H54 (cell line): ENCODE measurements at regions not wholly inside any gene's neighbourhood (a gene's known extent, or its start where the extent isn't known, plus 50 kb on each side); places are given as distances from the start of the nearest gene placed in this dataset.
"Not testable (repeated sequence)": the region's sequence is repeated elsewhere in the genome, so short reads cannot be mapped to it uniquely, and the experiment has no call there.

ENCODE experiments used
- DNase-seq: peaks from one replicate; pipeline ENCODE4 v3.0.0; 2011; ENCODE audit warnings: low spot score, mixed read lengths; ENCODE audit not compliant: insufficient read length
- FAIRE-seq: peaks from 3 replicates; lab custom pipeline; 2011; peaks lifted over from hg19 to GRCh38; lab: Jason Lieb, UNC
- POLR2A ChIP-seq: IDR thresholded peaks from 2 replicates; pipeline ENCODE4 v1.6.1; 2011; ENCODE audit warnings: low read depth, mild to moderate bottlenecking, low read length

DNA sequence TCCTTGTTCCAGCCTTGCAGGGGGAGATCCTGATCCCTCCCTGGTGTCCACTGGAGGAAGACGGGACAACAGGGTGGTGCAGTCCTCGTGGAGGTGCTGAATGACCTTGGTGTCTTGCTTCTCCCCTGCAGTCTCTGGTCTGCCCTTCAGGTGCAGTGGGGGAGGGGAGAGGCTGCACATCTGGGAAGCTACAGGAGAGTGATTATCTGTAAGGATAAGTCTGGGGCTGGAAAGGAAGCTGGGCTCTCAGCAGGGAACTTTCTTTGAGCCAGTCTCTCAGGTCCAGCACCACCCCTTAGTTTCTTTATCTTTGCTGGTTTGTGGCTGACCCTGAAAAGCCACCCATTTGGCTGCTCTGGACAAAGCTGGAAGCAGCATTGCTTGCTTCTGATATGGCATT is 275.6 kb downstream of the CCSER2 start:
- FAIRE-seq = no peak
- no peak for DNase-seq
- no peak for TF ChIP-seq POLR2A

DNA sequence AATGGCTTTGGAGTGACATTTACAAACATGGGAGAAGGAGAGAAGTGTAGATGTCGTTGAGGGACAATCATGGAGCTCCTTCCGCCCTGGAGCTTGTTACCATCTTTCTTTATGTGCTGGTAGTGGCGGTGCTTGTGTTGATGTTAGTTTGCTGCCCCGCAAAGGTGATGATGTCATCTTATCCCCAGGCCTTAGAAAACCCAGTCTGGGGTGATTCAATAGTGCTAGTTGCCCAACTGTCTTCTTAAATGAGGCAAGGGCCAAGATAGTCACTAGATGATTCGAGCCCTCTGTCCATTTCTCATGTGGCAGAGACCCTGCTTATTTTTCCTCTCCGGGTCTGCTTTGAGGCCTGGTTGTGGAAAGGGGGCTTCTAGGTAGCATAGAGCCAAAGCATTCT is 277.4 kb downstream of the CCSER2 start:
- FAIRE-seq = no peak
- peak; percentile 27 for DNase-seq
- no peak for TF ChIP-seq POLR2A

DNA sequence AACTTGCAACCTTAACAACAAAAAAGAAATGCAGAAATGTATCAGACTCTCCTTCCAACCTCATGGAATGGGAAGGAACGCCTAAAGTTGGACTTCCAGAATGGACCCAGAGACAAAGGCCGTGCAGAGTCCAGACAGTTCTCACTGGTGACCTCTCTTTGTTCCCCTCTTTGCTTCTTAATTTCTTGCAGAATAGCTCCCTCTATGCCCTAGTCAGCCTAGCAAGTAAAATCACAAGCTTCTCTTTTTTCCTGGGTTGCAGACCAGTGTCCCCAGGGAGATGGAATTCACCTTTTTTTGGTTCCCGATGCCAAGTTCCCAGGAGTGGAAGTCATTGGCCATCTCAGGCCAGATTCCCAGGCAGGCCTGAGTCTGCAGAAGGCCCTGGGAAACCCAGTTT is 278.0 kb downstream of the CCSER2 start:
- DNase-seq (no peak), FAIRE-seq (no peak)
- no peak for TF ChIP-seq POLR2A

DNA sequence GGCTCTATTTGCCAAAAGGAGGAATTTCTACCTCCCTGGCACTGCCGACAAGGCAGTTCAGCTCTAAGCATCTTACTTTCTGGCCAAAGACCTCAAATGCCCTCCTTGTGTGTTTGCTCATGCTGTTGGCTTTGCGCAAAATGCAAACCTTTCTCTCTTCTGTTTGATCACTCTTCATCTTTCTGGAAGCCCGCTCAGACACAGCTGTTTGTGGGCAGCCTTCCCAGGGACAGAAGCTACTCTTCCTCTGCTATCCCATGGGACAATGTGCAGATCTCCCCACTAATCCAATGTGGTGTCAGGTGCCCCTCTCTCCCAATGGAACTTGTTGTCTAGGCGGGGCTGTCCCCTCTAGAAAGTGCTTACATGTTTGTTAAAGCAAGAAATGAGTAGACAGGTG is 278.7 kb downstream of the CCSER2 start:
- FAIRE-seq (no peak), DNase-seq (no peak)
- TF ChIP-seq POLR2A = no peak

DNA sequence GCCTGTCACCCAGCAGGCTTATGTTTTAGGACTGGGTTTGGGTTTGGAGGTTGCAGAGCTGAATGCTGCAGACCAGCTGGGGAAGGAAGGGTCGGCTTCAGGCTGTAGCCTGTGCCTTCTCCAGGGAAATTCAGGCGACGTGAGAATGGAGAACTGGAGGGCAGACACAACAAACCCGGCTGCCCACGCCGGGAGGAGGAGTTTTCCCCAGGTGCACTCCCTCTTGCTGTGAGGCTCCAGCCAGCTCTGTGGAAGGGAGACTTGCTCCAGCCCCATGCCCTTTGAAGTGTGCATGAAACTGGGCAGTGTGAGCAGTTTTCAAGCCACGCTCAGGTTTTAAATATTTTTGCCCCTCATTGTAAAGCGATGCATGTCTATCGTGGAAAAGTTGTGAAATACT is 279.1 kb downstream of the CCSER2 start:
- FAIRE-seq (no peak), DNase-seq (no peak)
- no peak for TF ChIP-seq POLR2A

DNA sequence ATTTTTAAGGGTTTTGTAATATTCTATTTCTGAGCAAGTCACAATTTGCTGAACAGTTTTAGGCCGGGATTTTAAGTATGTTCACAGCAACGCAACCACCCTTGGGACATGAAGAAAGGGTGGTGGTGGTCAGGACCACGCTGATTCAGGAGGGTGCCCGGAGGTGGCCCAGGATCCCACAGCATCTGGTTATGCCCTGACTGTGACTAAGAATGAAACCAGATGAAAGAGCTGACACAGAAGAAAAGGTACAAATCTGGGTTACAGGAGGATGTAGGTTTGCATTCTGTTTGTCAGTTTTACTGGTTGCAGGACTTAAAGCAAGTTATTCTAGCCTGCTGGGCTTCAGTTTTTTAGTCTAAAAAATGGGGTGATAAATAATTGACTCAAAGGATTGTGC is 279.7 kb downstream of the CCSER2 start:
- TF ChIP-seq POLR2A = no peak
- FAIRE-seq (no peak), DNase-seq (no peak)

DNA sequence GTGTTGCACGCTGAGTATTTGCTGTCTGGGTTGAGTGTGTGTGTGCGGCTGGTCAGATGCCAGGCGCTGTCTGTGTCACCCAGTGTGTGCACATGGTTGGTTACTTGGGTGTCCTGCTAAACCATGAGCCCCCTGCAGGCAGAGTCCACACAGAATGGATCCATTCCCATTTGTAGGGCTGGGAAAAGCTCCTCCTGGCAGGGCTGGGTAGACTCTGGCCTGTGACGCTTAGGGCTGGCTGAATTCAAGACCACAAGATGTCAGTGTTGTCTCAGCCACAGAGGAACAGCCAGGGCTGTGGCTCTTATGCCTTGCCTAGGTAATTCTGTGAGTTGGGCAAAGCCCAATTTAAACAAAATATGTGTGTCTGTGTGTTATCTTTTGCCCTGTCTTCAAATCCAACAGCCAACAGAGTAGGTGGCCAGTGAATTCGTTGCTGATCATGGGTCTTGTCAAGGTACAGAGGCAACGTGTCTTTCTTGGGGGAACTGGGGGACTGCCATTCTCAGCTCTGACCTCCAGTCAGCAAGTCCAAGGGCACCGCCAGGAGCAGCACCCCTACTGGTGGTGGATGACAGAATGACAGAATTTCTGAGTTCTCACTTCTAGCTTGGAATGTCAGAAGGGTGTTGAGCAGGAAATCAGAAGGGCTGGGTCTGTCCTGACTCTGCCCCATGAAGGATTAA is 285.1 kb downstream of the CCSER2 start:
- FAIRE-seq (no peak), DNase-seq (peak; percentile 54)
- TF ChIP-seq POLR2A = no peak

DNA sequence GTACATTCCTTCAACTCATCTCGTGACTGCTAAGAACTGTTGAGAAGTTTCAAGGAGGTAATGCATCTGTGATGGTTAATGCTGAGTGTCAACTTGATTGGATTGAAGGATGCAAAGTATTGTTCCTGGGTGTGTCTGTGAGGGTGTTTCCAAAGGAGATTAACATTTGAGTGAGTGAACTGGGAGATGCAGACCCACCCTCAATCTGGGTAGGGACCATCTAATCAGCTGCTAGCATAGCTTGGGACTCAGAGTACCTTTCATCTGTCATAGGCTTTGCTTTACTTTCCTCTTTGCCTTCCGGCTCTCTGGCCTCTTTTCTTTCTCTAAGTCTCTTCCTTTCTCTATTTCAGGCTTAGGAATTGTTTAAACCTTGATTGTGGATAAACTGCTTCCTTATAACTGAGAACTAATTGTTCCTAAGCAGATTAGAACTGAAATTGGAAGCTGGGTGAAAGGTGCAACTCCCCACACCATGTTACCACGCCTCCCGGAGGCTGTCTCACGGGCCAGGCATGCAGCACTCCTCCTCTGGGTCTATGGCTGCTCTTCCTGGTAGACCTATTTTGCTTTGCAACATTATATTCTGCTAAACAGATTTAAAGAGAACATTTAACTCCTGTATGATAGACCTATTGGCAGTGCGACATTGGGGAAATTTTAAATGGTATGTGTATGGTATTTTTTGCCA is 298.2 kb downstream of the CCSER2 start:
- no peak for TF ChIP-seq POLR2A
- DNase-seq (no peak), FAIRE-seq (no peak)

DNA sequence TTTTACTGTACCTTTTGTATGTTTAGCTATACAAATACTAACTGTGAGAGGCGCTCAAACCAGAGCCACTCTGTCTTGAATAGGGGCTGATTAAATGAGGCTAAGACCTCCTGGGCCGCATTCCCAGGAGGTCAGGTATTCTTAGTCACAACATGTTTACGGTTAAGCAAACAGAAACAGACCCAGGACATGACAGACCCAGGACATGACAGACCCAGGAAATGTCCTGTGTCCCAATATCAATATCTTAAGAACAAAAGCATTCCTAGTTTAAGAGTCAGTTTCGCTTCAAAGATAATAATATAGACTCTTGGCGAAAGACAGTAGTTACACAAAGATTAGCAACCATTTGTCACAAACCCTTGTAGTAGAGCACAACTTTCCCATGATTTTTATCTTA is 304.5 kb downstream of the CCSER2 start:
- no peak for FAIRE-seq
- TF ChIP-seq POLR2A = no peak
- no peak for DNase-seq

DNA sequence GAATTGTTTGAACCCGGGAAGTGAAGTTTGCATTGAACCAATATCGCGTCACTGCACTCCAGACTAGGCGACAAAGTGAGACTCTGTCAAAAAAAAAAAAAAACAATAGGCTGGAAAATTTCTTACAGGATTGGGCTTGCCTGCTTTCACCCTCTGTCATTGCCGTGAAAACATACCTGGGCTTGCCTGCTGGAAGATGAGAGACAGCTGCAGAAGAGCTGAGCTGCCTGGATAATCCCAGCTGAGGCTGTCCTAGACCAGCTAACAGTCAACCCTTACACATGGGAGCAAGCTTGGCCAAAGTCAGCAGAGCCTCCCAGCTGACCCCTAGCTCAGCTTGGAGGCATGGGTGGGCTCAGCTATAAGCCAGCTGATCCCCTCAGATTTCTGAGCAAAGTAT is 306.2 kb downstream of the CCSER2 start:
- no peak for TF ChIP-seq POLR2A
- DNase-seq (no peak), FAIRE-seq (no peak)

DNA sequence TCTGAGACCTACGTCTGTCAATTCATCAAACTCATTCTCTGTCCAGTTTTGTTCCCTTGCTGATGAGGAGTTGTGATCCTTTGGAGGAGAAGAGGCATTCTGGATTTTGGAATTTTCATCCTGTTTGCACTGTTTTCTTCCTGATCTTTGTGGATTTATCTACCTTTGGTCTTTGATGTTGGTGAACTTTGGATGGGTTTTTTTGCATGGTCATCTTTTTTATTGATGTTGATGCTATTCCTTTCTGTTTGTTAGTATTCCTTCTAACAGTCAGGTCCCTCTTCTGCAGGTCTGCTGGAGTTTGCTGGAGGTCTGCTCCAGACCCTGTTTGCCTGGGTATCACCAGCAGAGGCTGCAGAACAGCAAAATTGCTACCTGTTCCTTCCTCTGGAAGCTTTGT is 322.2 kb downstream of the CCSER2 start:
- not testable (repeated sequence) for DNase-seq, FAIRE-seq

DNA sequence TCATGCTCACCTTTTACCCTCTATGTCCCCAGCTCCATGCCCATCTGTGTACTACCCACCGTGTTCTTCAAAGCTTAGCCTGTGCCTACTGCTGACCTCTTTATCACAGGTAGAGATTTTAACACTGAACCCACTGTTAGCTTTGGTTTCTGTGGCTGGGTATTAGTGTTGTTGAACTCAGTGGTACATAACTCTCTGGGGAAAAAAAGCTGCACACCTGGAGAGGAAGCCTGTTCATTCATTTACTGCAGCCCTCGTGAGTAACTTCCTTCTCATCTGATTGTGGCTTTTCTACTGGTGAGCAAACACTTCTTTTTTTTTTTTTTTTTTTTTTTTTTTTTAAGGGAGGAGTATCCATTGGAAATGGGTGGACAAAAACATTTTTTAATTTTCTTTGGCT is 326.3 kb downstream of the CCSER2 start:
- no peak for TF ChIP-seq POLR2A

DNA sequence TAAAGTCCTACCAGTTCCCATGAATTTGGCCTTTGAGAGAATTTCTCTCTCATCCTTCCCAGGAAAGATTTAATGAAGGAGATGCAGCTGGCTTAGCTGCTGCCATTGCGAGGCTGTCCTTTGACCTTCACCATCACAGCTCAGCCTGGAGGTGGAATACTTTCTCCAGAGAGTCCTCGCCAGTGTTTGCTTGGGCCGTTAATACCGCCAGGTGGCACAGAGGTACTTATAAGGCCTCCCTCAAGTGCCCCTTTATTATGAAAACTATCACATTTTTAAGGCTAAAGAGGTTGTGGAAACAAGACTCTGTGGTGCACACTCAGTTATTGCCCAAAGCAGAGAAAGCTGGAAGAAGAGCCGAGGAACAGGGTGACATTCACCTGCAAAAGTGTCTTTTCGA is 330.6 kb downstream of the CCSER2 start:
- no peak for TF ChIP-seq POLR2A
- DNase-seq = no peak
- FAIRE-seq = no peak

More for the DNA sequence above, 326.3 kb downstream of the CCSER2 start:
- FAIRE-seq (no peak), DNase-seq (no peak)

DNA sequence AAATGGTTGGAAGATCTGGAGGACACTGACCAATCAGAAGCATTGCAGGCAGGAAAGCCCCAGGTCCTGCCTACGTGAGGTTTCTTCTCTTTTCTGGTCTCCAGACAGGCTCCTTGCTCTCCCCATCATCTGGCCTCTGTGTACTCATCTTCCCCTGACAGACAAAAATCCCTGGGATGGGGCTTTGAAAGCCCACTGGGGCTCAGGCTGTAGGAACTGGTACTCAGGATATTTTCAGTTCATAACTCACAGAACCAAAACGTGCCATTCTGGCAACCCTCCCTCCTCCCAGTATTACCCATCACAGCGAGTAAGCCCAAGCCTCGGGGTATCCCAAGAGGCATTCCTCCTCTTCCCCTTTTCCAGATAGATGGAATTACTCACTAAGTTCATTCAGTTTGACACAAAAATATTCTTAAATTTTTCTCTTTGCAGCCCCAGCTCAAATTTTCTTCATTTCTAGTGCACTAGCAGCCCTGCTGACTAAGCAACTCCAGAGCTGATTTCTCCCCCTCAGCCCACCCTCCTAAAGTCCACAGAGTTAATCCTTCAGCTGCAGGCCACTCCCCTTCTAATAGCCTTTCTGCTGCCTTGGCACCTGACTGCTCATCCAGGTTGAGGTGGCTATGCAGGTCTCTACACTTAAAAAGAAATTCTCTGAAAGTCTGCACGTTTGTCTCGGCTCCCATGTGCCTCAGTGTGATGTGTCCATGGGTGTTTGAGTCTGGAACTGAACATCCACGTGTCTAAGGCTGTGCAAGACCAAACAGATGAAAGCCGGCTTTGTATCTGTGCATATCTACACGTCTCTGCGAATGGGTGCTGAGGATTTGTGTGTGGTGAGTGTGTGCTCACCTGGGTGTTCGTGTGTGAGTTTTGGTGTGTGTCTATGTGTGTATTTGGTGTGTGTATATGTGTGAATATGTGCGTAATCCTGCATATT is 331.4 kb downstream of the CCSER2 start:
- FAIRE-seq = no peak
- TF ChIP-seq POLR2A = no peak

More for the DNA sequence above, 331.4 kb downstream of the CCSER2 start:
- DNase-seq = no peak
